ENCODE measurements at regions not wholly inside any gene's neighbourhood (a gene's known extent, or its start where the extent isn't known, plus 50 kb on each side); places are given as distances from the start of the nearest gene placed in this dataset.

GRCh38 chr5:89067362-89067761 lies 184.4 kb upstream of the MEF2C start:
- TF ChIP-seq CTCF (IDR thresholded peaks at IDR 0.05) (no peak), POLR2AphosphoS5 (IDR thresholded peaks at IDR 0.05; ENCODE audit: low read depth, low read length) (no peak), TCF7L2 (IDR thresholded peaks at IDR 0.05; ENCODE audit: low read depth, low read length) (no peak), REST (IDR thresholded peaks at IDR 0.05; ENCODE audit: insufficient read depth in 1 of 2, low read depth in 2 of 2, low read length in 1 of 2) (no peak)
